HEK293 (cell line): ENCODE measurements at regions not wholly inside any gene's neighbourhood (a gene's known extent, or its start where the extent isn't known, plus 50 kb on each side); places are given as distances from the start of the nearest gene placed in this dataset.

Experiments used
- ZNF561 ChIP-seq: fragments of 450-650 bp; IDR thresholded peaks from 2 replicates; pipeline ENCODE4 v1.5.1; 2018; ENCODE audit warnings: missing biosample characterization, missing genetic modification characterization, borderline replicate concordance
- TF ChIP-seq, protein P1 (sequence below): fragments of 450-650 bp; formaldehyde crosslinking; IDR thresholded peaks from 2 replicates; pipeline ENCODE4 v1.5.1; 2016; ENCODE audit warnings: missing biosample characterization, missing genetic modification characterization
- TF ChIP-seq, protein P2 (sequence below): fragments of 450-650 bp; formaldehyde crosslinking; IDR thresholded peaks from 2 replicates; pipeline ENCODE4 v1.5.1; 2016; ENCODE audit warnings: missing biosample characterization, missing genetic modification characterization
- TF ChIP-seq, protein P3 (sequence below): fragments of 450-650 bp; formaldehyde crosslinking; IDR thresholded peaks from 2 replicates; pipeline ENCODE4 v1.5.1; 2016; ENCODE audit warnings: missing biosample characterization, missing genetic modification characterization

DNA sequence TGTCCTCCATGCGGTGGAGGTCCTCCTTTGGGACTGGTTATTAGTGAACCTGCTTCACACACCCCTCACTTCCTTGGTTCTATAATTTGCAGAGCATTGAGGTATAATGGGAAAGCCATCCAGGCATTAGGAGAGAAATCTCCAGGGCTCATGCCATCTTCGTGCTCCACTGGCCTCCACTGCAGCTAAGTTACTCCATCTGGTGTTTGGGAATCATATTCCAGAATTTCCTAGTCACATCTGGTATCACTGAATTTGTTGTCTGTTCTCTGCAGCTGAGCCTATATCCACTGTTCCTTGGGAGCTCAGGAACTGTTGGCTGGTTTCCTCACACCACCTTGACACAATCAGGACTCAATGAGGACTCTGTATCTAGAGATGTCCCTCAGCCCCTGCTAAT, 173.0 kb upstream of the TSHZ2 start:
- TF ChIP-seq, protein P1, sequence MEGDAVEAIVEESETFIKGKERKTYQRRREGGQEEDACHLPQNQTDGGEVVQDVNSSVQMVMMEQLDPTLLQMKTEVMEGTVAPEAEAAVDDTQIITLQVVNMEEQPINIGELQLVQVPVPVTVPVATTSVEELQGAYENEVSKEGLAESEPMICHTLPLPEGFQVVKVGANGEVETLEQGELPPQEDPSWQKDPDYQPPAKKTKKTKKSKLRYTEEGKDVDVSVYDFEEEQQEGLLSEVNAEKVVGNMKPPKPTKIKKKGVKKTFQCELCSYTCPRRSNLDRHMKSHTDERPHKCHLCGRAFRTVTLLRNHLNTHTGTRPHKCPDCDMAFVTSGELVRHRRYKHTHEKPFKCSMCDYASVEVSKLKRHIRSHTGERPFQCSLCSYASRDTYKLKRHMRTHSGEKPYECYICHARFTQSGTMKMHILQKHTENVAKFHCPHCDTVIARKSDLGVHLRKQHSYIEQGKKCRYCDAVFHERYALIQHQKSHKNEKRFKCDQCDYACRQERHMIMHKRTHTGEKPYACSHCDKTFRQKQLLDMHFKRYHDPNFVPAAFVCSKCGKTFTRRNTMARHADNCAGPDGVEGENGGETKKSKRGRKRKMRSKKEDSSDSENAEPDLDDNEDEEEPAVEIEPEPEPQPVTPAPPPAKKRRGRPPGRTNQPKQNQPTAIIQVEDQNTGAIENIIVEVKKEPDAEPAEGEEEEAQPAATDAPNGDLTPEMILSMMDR (tag by site-specific recombination), result no peak
- TF ChIP-seq, protein P2, sequence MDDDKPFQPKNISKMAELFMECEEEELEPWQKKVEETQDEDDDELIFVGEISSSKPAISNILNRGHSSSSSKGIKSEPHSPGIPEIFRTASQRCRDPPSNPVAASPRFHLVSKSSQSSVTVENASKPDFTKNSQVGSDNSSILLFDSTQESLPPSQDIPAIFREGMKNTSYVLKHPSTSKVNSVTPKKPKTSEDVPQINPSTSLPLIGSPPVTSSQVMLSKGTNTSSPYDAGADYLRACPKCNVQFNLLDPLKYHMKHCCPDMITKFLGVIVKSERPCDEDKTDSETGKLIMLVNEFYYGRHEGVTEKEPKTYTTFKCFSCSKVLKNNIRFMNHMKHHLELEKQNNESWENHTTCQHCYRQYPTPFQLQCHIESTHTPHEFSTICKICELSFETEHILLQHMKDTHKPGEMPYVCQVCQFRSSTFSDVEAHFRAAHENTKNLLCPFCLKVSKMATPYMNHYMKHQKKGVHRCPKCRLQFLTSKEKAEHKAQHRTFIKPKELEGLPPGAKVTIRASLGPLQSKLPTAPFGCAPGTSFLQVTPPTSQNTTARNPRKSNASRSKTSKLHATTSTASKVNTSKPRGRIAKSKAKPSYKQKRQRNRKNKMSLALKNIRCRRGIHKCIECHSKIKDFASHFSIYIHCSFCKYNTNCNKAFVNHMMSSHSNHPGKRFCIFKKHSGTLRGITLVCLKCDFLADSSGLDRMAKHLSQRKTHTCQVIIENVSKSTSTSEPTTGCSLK (tag by site-specific recombination), result no peak
- TF ChIP-seq, protein P3, sequence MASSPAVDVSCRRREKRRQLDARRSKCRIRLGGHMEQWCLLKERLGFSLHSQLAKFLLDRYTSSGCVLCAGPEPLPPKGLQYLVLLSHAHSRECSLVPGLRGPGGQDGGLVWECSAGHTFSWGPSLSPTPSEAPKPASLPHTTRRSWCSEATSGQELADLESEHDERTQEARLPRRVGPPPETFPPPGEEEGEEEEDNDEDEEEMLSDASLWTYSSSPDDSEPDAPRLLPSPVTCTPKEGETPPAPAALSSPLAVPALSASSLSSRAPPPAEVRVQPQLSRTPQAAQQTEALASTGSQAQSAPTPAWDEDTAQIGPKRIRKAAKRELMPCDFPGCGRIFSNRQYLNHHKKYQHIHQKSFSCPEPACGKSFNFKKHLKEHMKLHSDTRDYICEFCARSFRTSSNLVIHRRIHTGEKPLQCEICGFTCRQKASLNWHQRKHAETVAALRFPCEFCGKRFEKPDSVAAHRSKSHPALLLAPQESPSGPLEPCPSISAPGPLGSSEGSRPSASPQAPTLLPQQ (tag by site-specific recombination), result no peak
- no peak for TF ChIP-seq ZNF561 (tag by site-specific recombination)
